H1 (cell line): ENCODE measurements at regions not wholly inside any gene's neighbourhood (a gene's known extent, or its start where the extent isn't known, plus 50 kb on each side); places are given as distances from the start of the nearest gene placed in this dataset.

Experiments used
- EZH2 ChIP-seq: fragments of 200-600 bp; sonication (generic); IDR thresholded peaks from 2 replicates; pipeline ENCODE4 v1.7.1; 2012; ENCODE audit warnings: low read depth, mild to moderate bottlenecking, moderate library complexity, low read length, inconsistent platforms; ENCODE audit not compliant: severe bottlenecking
- GABPA ChIP-seq: IDR thresholded peaks from 2 replicates; pipeline ENCODE4 v1.6.1; 2011; ENCODE audit warnings: mild to moderate bottlenecking, low read length, moderate library complexity, borderline replicate concordance; ENCODE audit not compliant: insufficient read depth
- GTF2F1 ChIP-seq: IDR thresholded peaks from 2 replicates; pipeline ENCODE4 v1.6.1; 2012; ENCODE audit warnings: low read depth, low read length, improper control_type of control experiment, borderline replicate concordance
- POLR2A ChIP-seq, 2 experiments: IDR thresholded peaks; 1 replicate in 1 of 2; 2 replicates in 1 of 2; pipeline ENCODE4 v1.6.1; 2011; ENCODE audit warnings: low read depth in 2 of 2, low read length in 2 of 2, mild to moderate bottlenecking in 2 of 2; ENCODE audit errors: control extremely low read depth in 1 of 2
- TAF7 ChIP-seq: optimal IDR thresholded peaks from 2 replicates; pipeline ENCODE3; 2011; ENCODE audit warnings: low read depth, mild to moderate bottlenecking, inconsistent platforms, low read length, moderate library complexity, borderline replicate concordance
- TF ChIP-seq, protein P1 (sequence below): fragments of 300-600 bp; sonication (generic); IDR thresholded peaks from 2 replicates; pipeline ENCODE4 v1.7.1; 2012; ENCODE audit warnings: low read length, moderate library complexity, mild to moderate bottlenecking, inconsistent platforms; ENCODE audit not compliant: insufficient replicate concordance
- TF ChIP-seq, protein P2 (sequence below): IDR thresholded peaks from 2 replicates; pipeline ENCODE4 v1.6.1; 2011; ENCODE audit warnings: low read depth, mild to moderate bottlenecking, low read length; ENCODE audit not compliant: insufficient read depth

- TF ChIP-seq, protein P1, sequence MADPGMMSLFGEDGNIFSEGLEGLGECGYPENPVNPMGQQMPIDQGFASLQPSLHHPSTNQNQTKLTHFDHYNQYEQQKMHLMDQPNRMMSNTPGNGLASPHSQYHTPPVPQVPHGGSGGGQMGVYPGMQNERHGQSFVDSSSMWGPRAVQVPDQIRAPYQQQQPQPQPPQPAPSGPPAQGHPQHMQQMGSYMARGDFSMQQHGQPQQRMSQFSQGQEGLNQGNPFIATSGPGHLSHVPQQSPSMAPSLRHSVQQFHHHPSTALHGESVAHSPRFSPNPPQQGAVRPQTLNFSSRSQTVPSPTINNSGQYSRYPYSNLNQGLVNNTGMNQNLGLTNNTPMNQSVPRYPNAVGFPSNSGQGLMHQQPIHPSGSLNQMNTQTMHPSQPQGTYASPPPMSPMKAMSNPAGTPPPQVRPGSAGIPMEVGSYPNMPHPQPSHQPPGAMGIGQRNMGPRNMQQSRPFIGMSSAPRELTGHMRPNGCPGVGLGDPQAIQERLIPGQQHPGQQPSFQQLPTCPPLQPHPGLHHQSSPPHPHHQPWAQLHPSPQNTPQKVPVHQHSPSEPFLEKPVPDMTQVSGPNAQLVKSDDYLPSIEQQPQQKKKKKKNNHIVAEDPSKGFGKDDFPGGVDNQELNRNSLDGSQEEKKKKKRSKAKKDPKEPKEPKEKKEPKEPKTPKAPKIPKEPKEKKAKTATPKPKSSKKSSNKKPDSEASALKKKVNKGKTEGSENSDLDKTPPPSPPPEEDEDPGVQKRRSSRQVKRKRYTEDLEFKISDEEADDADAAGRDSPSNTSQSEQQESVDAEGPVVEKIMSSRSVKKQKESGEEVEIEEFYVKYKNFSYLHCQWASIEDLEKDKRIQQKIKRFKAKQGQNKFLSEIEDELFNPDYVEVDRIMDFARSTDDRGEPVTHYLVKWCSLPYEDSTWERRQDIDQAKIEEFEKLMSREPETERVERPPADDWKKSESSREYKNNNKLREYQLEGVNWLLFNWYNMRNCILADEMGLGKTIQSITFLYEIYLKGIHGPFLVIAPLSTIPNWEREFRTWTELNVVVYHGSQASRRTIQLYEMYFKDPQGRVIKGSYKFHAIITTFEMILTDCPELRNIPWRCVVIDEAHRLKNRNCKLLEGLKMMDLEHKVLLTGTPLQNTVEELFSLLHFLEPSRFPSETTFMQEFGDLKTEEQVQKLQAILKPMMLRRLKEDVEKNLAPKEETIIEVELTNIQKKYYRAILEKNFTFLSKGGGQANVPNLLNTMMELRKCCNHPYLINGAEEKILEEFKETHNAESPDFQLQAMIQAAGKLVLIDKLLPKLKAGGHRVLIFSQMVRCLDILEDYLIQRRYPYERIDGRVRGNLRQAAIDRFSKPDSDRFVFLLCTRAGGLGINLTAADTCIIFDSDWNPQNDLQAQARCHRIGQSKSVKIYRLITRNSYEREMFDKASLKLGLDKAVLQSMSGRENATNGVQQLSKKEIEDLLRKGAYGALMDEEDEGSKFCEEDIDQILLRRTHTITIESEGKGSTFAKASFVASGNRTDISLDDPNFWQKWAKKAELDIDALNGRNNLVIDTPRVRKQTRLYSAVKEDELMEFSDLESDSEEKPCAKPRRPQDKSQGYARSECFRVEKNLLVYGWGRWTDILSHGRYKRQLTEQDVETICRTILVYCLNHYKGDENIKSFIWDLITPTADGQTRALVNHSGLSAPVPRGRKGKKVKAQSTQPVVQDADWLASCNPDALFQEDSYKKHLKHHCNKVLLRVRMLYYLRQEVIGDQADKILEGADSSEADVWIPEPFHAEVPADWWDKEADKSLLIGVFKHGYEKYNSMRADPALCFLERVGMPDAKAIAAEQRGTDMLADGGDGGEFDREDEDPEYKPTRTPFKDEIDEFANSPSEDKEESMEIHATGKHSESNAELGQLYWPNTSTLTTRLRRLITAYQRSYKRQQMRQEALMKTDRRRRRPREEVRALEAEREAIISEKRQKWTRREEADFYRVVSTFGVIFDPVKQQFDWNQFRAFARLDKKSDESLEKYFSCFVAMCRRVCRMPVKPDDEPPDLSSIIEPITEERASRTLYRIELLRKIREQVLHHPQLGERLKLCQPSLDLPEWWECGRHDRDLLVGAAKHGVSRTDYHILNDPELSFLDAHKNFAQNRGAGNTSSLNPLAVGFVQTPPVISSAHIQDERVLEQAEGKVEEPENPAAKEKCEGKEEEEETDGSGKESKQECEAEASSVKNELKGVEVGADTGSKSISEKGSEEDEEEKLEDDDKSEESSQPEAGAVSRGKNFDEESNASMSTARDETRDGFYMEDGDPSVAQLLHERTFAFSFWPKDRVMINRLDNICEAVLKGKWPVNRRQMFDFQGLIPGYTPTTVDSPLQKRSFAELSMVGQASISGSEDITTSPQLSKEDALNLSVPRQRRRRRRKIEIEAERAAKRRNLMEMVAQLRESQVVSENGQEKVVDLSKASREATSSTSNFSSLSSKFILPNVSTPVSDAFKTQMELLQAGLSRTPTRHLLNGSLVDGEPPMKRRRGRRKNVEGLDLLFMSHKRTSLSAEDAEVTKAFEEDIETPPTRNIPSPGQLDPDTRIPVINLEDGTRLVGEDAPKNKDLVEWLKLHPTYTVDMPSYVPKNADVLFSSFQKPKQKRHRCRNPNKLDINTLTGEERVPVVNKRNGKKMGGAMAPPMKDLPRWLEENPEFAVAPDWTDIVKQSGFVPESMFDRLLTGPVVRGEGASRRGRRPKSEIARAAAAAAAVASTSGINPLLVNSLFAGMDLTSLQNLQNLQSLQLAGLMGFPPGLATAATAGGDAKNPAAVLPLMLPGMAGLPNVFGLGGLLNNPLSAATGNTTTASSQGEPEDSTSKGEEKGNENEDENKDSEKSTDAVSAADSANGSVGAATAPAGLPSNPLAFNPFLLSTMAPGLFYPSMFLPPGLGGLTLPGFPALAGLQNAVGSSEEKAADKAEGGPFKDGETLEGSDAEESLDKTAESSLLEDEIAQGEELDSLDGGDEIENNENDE = no peak
- TF ChIP-seq EZH2 (no peak), GABPA (no peak), GTF2F1 (no peak), TAF7 (no peak), POLR2A (IDR thresholded peaks at IDR 0.05; ENCODE audit: control extremely low read depth in 1 of 2, low read depth in 2 of 2, low read length in 2 of 2) (no peak)
- TF ChIP-seq, protein P2, sequence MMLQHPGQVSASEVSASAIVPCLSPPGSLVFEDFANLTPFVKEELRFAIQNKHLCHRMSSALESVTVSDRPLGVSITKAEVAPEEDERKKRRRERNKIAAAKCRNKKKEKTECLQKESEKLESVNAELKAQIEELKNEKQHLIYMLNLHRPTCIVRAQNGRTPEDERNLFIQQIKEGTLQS = no peak
These were observed 966.0 kb downstream of the PCDH17 start (continued) for GRCh38 chr13:58597552-58597951.
